HEK293T (cell line): ENCODE measurements at regions not wholly inside any gene's neighbourhood (a gene's known extent, or its start where the extent isn't known, plus 50 kb on each side); places are given as distances from the start of the nearest gene placed in this dataset.
A peak's percentile ranks its signal among the peaks of the same experiment; 100 is the strongest.
"Not testable (repeated sequence)": the region's sequence is repeated elsewhere in the genome, so short reads cannot be mapped to it uniquely, and the experiment has no call there.

Experiments used
- CTCF ChIA-PET: fragments of 350-600 bp; formaldehyde crosslinking; extraction: SDS; loops from one replicate; lab custom pipeline; 2021; ENCODE audit warnings: antibody characterized with exemption, inconsistent platforms; lab: Yijun Ruan, JAX
- POLR2A ChIA-PET: fragments of 350-600 bp; formaldehyde crosslinking; extraction: SDS; loops from one replicate; lab custom pipeline; 2020; ENCODE audit warnings: antibody characterized with exemption, inconsistent platforms; lab: Yijun Ruan, JAX
- DNase-seq: peaks from one replicate; pipeline ENCODE4 v3.0.0; 2012; ENCODE audit warnings: mixed read lengths; ENCODE audit errors: extremely low spot score
- ARNT ChIP-seq: fragments of 450-650 bp; IDR thresholded peaks from 2 replicates; pipeline ENCODE4 v1.6.1; 2017; ENCODE audit warnings: mild to moderate bottlenecking
- BHLHE40 ChIP-seq: fragments of 450-650 bp; IDR thresholded peaks from 2 replicates; pipeline ENCODE4 v1.6.1; 2016; ENCODE audit warnings: mild to moderate bottlenecking, moderate library complexity, borderline replicate concordance
- CTBP1 ChIP-seq: fragments of 450-650 bp; IDR thresholded peaks from 2 replicates; pipeline ENCODE4 v1.6.1; 2016; ENCODE audit warnings: borderline replicate concordance
- ELF4 ChIP-seq: fragments of 450-650 bp; IDR thresholded peaks from 2 replicates; pipeline ENCODE4 v1.6.1; 2017; ENCODE audit warnings: antibody characterized with exemption
- FOXA1 ChIP-seq: fragments of 450-650 bp; IDR thresholded peaks from 2 replicates; pipeline ENCODE4 v1.6.1; 2016; ENCODE audit warnings: mild to moderate bottlenecking
- FOXK2 ChIP-seq: fragments of 450-650 bp; IDR thresholded peaks from 2 replicates; pipeline ENCODE4 v1.6.1; 2016; ENCODE audit warnings: mild to moderate bottlenecking
- FOXM1 ChIP-seq: fragments of 450-650 bp; IDR thresholded peaks from 2 replicates; pipeline ENCODE4 v1.6.1; 2017; ENCODE audit warnings: mild to moderate bottlenecking, borderline replicate concordance
- L3MBTL2 ChIP-seq: fragments of 450-650 bp; conservative IDR thresholded peaks from 2 replicates; pipeline ENCODE4 v1.6.1; 2016; ENCODE audit warnings: mild to moderate bottlenecking
- LEF1 ChIP-seq: fragments of 450-650 bp; IDR thresholded peaks from 2 replicates; pipeline ENCODE4 v1.6.1; 2017; ENCODE audit warnings: mild to moderate bottlenecking, borderline replicate concordance
- NFRKB ChIP-seq: fragments of 450-650 bp; IDR thresholded peaks from 2 replicates; pipeline ENCODE4 v1.6.1; 2016; ENCODE audit warnings: mild to moderate bottlenecking, moderate library complexity
- PKNOX1 ChIP-seq: fragments of 450-650 bp; IDR thresholded peaks from 2 replicates; pipeline ENCODE4 v1.6.1; 2016
- SP1 ChIP-seq: fragments of 450-650 bp; IDR thresholded peaks from 2 replicates; pipeline ENCODE4 v1.6.1; 2017
- SUZ12 ChIP-seq: fragments of 450-650 bp; IDR thresholded peaks from 2 replicates; pipeline ENCODE4 v1.6.1; 2016; ENCODE audit warnings: mild to moderate bottlenecking
- TARDBP ChIP-seq: fragments of 450-650 bp; IDR thresholded peaks from 2 replicates; pipeline ENCODE4 v1.6.1; 2016
- ZNF384 ChIP-seq: fragments of 450-650 bp; IDR thresholded peaks from 2 replicates; pipeline ENCODE4 v1.6.1; 2016

GRCh38 chr5:92662741-92663140 lies 918.3 kb downstream of the NR2F1-AS1 start:
- TF ChIP-seq NFRKB (no peak), FOXM1 (no peak)
- CTCF ChIA-PET: no interaction called here
- DNase-seq: no peak
- POLR2A ChIA-PET: no interaction called here

GRCh38 chr5:92659246-92659645 lies 921.8 kb downstream of the NR2F1-AS1 start:
- no peak for DNase-seq
- TF ChIP-seq ZNF384 (no peak), SUZ12 (no peak), FOXK2 (no peak), L3MBTL2 (no peak), PKNOX1 (no peak), SP1 (no peak), CTBP1 (no peak), FOXA1 (no peak), BHLHE40 (no peak)
- POLR2A ChIA-PET: no interaction called here
- CTCF ChIA-PET: no interaction called here

GRCh38 chr5:92654601-92655000 lies 926.4 kb downstream of the NR2F1-AS1 start:
- POLR2A ChIA-PET, DNase-seq: not testable (repeated sequence)
- CTCF ChIA-PET: interaction anchor here (0.9 kb wide), 1 partner anchor 11 kb away, joined by 4 read pairs; no protein-coding TSS in a partner anchor

- DNase-seq: no peak
- ChIA-PET POLR2A (no interaction called here), CTCF (interaction anchor here (0.7 kb wide), 1 partner anchor 10 kb away, joined by 3 read pairs; no protein-coding TSS in a partner anchor)
- TF ChIP-seq ZNF384: no peak
- no peak for TF ChIP-seq BHLHE40
- no peak for TF ChIP-seq CTBP1
Observed at GRCh38 chr5:92653730-92654461, 927.1 kb downstream of the NR2F1-AS1 start.

- no peak for TF ChIP-seq PKNOX1
- TF ChIP-seq SUZ12: no peak
- no peak for TF ChIP-seq LEF1
- TF ChIP-seq ARNT: no peak
- TF ChIP-seq BHLHE40: no peak
- TF ChIP-seq FOXK2: no peak
- TF ChIP-seq NFRKB: no peak
- no peak for TF ChIP-seq FOXM1
- no peak for TF ChIP-seq TARDBP
- TF ChIP-seq FOXA1: no peak
- no peak for TF ChIP-seq ZNF384
- no peak for TF ChIP-seq SP1
- no peak for TF ChIP-seq ELF4
- ChIA-PET CTCF (no interaction called here), POLR2A (no interaction called here)
- no peak for DNase-seq
Observed at GRCh38 chr5:92652756-92653155, 928.3 kb downstream of the NR2F1-AS1 start.

GRCh38 chr5:92644266-92644886 lies 936.6 kb downstream of the NR2F1-AS1 start:
- DNase-seq: peak; percentile 29
- POLR2A ChIA-PET: no interaction called here
- TF ChIP-seq LEF1: no peak
- TF ChIP-seq SP1: no peak
- CTCF ChIA-PET: interaction anchor here (0.7 to 1.1 kb wide), 3 partner anchors 11 to 192 kb away, joined by 3 to 5 read pairs (median 4); no protein-coding TSS in a partner anchor

GRCh38 chr5:92641031-92641962 lies 939.7 kb downstream of the NR2F1-AS1 start:
- POLR2A ChIA-PET: no interaction called here
- CTCF ChIA-PET: no interaction called here
- DNase-seq: peak; percentile 55
- TF ChIP-seq FOXA1 (peak; percentile 52; the same call in 1 of the 2 replicates), FOXK2 (peak; percentile 73), ZNF384 (no peak), NFRKB (no peak), ARNT (peak; percentile 97), SUZ12 (no peak), PKNOX1 (peak; percentile 97), L3MBTL2 (no peak), LEF1 (peak; percentile 80; the same call in 1 of the 2 replicates), CTBP1 (peak; percentile 87)
